Esophagus muscularis mucosa (tissue), 4 donors: ENCODE measurements at regions not wholly inside any gene's neighbourhood (a gene's known extent, or its start where the extent isn't known, plus 50 kb on each side); places are given as distances from the start of the nearest gene placed in this dataset.

Experiments
- EP300 ChIP-seq: sonication (generic); formaldehyde crosslinking; IDR thresholded peaks from one replicate; pipeline ENCODE4 v1.6.1; 2017; ENCODE audit warnings: antibody characterized with exemption
- POLR2A ChIP-seq: fragments of 450-650 bp; IDR thresholded peaks from one replicate; pipeline ENCODE4 v1.6.1; 2017; ENCODE audit warnings: antibody characterized with exemption, moderate library complexity, mild to moderate bottlenecking, low read depth
- TF ChIP-seq, protein P1 (sequence below), 3 experiments: fragments of 200-600 bp in 2 of 3; fragments of 450-650 bp in 1 of 3; sonication (generic) in 2 of 3; IDR thresholded peaks; one replicate each; pipeline ENCODE4 v1.5.1; 2017 to 2019; ENCODE audit warnings: antibody characterized with exemption in 3 of 3, mild to moderate bottlenecking in 2 of 3, moderate library complexity in 1 of 3

DNA sequence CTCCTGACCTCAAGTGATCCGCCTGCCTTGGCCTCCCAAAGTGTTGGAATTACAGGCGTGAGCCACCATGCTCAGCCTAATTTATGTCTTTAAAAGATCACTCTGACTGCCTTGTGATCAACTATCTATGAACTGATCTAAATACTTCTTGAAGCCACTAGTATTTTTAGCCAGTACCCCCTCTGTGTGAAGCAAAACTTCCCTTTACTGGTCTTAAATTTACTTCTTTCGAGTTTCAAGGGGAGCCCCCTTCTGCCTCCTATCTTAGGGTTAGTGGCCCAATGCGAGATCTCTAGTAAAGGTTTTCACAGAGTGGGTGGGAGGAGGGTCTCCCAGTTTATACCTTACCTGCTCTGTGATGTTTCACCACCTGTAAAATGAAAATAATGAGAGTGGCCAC is 66.1 kb upstream of the RPL11 start:
- TF ChIP-seq, protein P1, sequence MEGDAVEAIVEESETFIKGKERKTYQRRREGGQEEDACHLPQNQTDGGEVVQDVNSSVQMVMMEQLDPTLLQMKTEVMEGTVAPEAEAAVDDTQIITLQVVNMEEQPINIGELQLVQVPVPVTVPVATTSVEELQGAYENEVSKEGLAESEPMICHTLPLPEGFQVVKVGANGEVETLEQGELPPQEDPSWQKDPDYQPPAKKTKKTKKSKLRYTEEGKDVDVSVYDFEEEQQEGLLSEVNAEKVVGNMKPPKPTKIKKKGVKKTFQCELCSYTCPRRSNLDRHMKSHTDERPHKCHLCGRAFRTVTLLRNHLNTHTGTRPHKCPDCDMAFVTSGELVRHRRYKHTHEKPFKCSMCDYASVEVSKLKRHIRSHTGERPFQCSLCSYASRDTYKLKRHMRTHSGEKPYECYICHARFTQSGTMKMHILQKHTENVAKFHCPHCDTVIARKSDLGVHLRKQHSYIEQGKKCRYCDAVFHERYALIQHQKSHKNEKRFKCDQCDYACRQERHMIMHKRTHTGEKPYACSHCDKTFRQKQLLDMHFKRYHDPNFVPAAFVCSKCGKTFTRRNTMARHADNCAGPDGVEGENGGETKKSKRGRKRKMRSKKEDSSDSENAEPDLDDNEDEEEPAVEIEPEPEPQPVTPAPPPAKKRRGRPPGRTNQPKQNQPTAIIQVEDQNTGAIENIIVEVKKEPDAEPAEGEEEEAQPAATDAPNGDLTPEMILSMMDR (IDR thresholded peaks at IDR 0.05): no peak
- no peak for TF ChIP-seq EP300
- TF ChIP-seq POLR2A: no peak
